SK-N-MC (cell line): ENCODE measurements at regions not wholly inside any gene's neighbourhood (a gene's known extent, or its start where the extent isn't known, plus 50 kb on each side); places are given as distances from the start of the nearest gene placed in this dataset.
"Not testable (repeated sequence)": the region's sequence is repeated elsewhere in the genome, so short reads cannot be mapped to it uniquely, and the experiment has no call there.

Source experiments
- DNase-seq: peaks from one replicate; pipeline ENCODE4 v3.0.0-alpha.2; 2011; ENCODE audit warnings: low read depth, low spot score
- H3K27ac ChIP-seq: fragments of 200-600 bp; sonication (generic); 2 replicates; pipeline ENCODE4 v1.5.1; 2016; ENCODE audit warnings: mixed run types
- H3K36me3 ChIP-seq: fragments of 200-600 bp; sonication (generic); 2 replicates; pipeline ENCODE4 v1.6.1; 2017; ENCODE audit warnings: antibody characterized with exemption, low read length, mixed read lengths; ENCODE audit not compliant: insufficient read depth
- H3K4me3 ChIP-seq: fragments of 200-600 bp; sonication (generic); 2 replicates; pipeline ENCODE4 v1.5.1; 2016
- H3K9ac ChIP-seq: fragments of 200-600 bp; sonication (generic); 2 replicates; pipeline ENCODE4 v1.8.0; 2017; ENCODE audit warnings: mixed run types, mixed read lengths; ENCODE audit not compliant: insufficient read length
- H3K9me3 ChIP-seq: fragments of 200-600 bp; sonication (generic); 2 replicates; pipeline ENCODE4 v1.6.1; 2017; ENCODE audit warnings: low read depth, mild to moderate bottlenecking, antibody characterized with exemption, low read length, moderate library complexity, mixed read lengths
- EZH2 ChIP-seq: fragments of 200-600 bp; sonication (generic); IDR thresholded peaks from one replicate; pipeline ENCODE4 v1.6.1; 2017; ENCODE audit warnings: antibody characterized with exemption
- FOXP2 ChIP-seq: optimal IDR thresholded peaks from 2 replicates; pipeline ENCODE3; 2011; ENCODE audit warnings: mild to moderate bottlenecking, moderate library complexity; ENCODE audit not compliant: insufficient read depth; ENCODE audit errors: extremely low read length, control extremely low read depth
- POLR2AphosphoS5 ChIP-seq: IDR thresholded peaks from 2 replicates; pipeline ENCODE4 v1.6.1; 2012; ENCODE audit warnings: mild to moderate bottlenecking, low read depth, low read length, borderline replicate concordance

GRCh38 chr4:122100508-122100907 is 51.6 kb upstream of the BLTP1 start:
- no peaks in the 10 kb centered on the region for H3K36me3 ChIP-seq
- H3K9me3 ChIP-seq, result no peaks in the 10 kb centered on the region
- no peak overlapping the region for H3K9ac ChIP-seq
- TF ChIP-seq POLR2AphosphoS5, result no peak
- TF ChIP-seq FOXP2, result no peak
- no peak for TF ChIP-seq EZH2
- DNase-seq, result peak; percentile 67
- peak overlapping the region; percentile 54 for H3K4me3 ChIP-seq
- peak overlapping the region; percentile 5; the same call in 1 of the 2 replicates for H3K27ac ChIP-seq

- H3K27ac ChIP-seq, result no peak overlapping the region
- no peaks in the 10 kb centered on the region for H3K36me3 ChIP-seq
- DNase-seq, result no peak
- TF ChIP-seq EZH2 (no peak), POLR2AphosphoS5 (no peak)
- no peak overlapping the region for H3K9ac ChIP-seq
- peak overlapping the region; percentile 54; the same call in 1 of the 2 replicates for H3K4me3 ChIP-seq
- no peaks in the 10 kb centered on the region for H3K9me3 ChIP-seq
Observed at GRCh38 chr4:122099896-122100295, 52.2 kb upstream of the BLTP1 start.

GRCh38 chr4:122091836-122092405 is 60.2 kb upstream of the BLTP1 start:
- H3K36me3 ChIP-seq, result no peaks in the 10 kb centered on the region
- no peak for DNase-seq
- H3K27ac ChIP-seq, result no peak overlapping the region
- H3K9ac ChIP-seq, result no peak overlapping the region
- no peak overlapping the region for H3K4me3 ChIP-seq
- TF ChIP-seq EZH2 (no peak), FOXP2 (no peak), POLR2AphosphoS5 (no peak)
- no peaks in the 10 kb centered on the region for H3K9me3 ChIP-seq

GRCh38 chr4:122091397-122091796 is 60.7 kb upstream of the BLTP1 start:
- no peaks in the 10 kb centered on the region for H3K36me3 ChIP-seq
- H3K27ac ChIP-seq, result no peak overlapping the region
- TF ChIP-seq FOXP2 (no peak), POLR2AphosphoS5 (no peak), EZH2 (no peak)
- DNase-seq, result no peak
- H3K4me3 ChIP-seq, result no peak overlapping the region
- no peaks in the 10 kb centered on the region for H3K9me3 ChIP-seq
- H3K9ac ChIP-seq, result no peak overlapping the region

DNA sequence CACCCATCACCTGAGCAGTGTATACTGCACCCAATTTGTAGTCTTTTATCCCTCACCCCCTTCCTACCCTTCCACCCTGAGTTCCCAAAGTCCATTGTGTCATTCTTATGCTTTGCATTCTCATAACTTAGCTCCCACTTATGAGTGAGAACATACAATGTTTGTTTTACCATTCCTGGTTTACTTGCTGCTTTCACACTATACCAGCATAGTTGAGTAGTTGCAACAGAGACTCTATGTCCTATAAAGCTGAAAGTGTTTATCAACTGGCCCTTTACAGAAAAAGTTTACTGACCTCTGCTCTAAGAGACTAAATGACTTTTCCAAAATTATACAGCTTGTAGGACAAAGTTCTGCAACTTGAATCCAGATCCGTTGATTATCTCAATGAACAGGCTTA is 61.1 kb upstream of the BLTP1 start:
- Histone ChIP-seq H3K27ac (no peak overlapping the region), H3K4me3 (no peak overlapping the region), H3K36me3 (no peaks in the 10 kb centered on the region), H3K9ac (no peak overlapping the region), H3K9me3 (no peaks in the 10 kb centered on the region)
- TF ChIP-seq POLR2AphosphoS5, result no peak
- no peak for TF ChIP-seq EZH2
- no peak for TF ChIP-seq FOXP2
- DNase-seq, result no peak

GRCh38 chr4:122086338-122087065 is 65.6 kb upstream of the BLTP1 start:
- Histone ChIP-seq H3K4me3 (no peak overlapping the region), H3K9me3 (no peaks in the 10 kb centered on the region), H3K36me3 (no peaks in the 10 kb centered on the region), H3K27ac (no peak overlapping the region), H3K9ac (no peak overlapping the region)
- TF ChIP-seq FOXP2 (no peak), EZH2 (no peak), POLR2AphosphoS5 (no peak)
- DNase-seq, result no peak

DNA sequence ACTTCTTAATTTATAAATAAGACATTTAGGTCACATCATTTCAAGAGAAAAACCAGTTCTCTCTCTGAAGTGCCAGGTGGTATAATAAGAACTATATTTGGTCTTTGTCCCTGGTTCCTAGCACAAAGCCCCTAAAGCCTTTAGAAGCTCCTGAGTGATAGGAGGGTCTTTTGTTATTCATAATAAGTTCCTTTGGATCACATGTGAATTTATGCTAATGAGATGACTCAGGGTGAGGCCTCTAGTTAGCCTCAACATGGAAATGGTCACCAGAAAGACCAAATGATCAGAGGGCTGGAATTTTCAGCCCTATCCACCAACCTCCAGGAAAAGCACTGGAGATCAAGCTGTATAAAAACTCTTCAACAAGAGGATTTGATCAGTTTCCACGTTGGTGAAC is 68.1 kb upstream of the BLTP1 start:
- H3K9me3 ChIP-seq, result no peaks in the 10 kb centered on the region
- TF ChIP-seq EZH2 (no peak), POLR2AphosphoS5 (no peak)

GRCh38 chr4:122083351-122083750 is 68.8 kb upstream of the BLTP1 start:
- no peak for DNase-seq
- Histone ChIP-seq H3K36me3 (no peaks in the 10 kb centered on the region), H3K9ac (no peak overlapping the region), H3K9me3 (no peaks in the 10 kb centered on the region), H3K27ac (no peak overlapping the region), H3K4me3 (no peak overlapping the region)
- TF ChIP-seq EZH2, result no peak
- TF ChIP-seq POLR2AphosphoS5, result no peak
- TF ChIP-seq FOXP2, result no peak

More for the DNA sequence above, 68.1 kb upstream of the BLTP1 start:
- H3K4me3 ChIP-seq, result no peak overlapping the region
- DNase-seq, result no peak
- H3K9ac ChIP-seq, result no peak overlapping the region
- H3K36me3 ChIP-seq, result no peaks in the 10 kb centered on the region
- H3K27ac ChIP-seq, result no peak overlapping the region

DNA sequence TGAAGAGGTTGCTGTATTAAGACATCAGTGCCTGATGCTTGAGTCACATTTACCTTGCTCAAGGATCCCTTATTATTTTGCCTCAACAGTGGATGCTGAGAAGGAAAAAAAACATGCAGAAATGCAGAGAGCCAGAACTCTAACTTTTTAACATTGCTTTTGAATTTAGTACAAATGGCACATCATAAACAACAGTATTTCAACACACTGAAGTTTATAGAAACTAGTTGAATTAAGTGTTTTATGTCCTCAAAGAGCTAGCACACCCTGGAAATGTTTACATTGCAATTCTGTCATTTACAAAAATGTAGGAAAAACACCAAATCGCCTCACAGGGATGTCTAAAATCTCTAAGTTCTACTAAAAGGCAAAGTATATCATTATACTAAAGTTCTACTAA is 69.5 kb upstream of the BLTP1 start:
- Histone ChIP-seq H3K9me3 (no peaks in the 10 kb centered on the region), H3K27ac (no peak overlapping the region)

GRCh38 chr4:122077653-122078052 is 74.5 kb upstream of the BLTP1 start:
- not testable (repeated sequence) for H3K27ac ChIP-seq, H3K9me3 ChIP-seq, DNase-seq, H3K4me3 ChIP-seq, H3K9ac ChIP-seq, H3K36me3 ChIP-seq

More for the DNA sequence above, 69.5 kb upstream of the BLTP1 start:
- no peak for DNase-seq
- Histone ChIP-seq H3K36me3 (no peaks in the 10 kb centered on the region), H3K9ac (no peak overlapping the region), H3K4me3 (no peak overlapping the region)
- TF ChIP-seq POLR2AphosphoS5 (no peak), FOXP2 (no peak), EZH2 (no peak)

DNA sequence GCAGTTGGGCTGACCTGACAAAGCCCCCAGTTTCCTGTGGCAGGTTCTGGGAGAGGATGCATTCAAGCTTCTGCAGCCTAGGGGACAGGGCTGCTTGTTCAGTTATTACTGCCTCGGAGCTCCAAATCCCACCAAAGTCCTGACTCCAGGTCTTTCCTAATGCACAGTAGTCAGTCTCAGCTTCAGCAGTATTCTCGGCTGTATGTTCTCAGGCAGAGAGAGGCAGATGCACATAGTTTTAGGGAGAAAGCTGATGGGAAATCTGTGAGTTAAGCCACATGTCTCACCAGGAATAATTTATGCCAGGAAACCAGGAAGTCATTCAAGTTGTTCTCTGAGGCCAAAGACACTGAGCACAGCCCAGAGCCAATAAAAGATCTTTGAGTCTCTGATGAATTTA is 75.3 kb upstream of the BLTP1 start:
- not testable (repeated sequence) for H3K36me3 ChIP-seq, H3K9me3 ChIP-seq, H3K4me3 ChIP-seq, DNase-seq, H3K9ac ChIP-seq, H3K27ac ChIP-seq
